RWPE1 (cell line): ENCODE measurements at regions not wholly inside any gene's neighbourhood (a gene's known extent, or its start where the extent isn't known, plus 50 kb on each side); places are given as distances from the start of the nearest gene placed in this dataset.

Source experiments
- CTCF ChIA-PET: fragments of 350-600 bp; sonication (Branson Sonifier 250); formaldehyde crosslinking; extraction: SDS; loops from one replicate; lab custom pipeline; 2021; lab: Yijun Ruan, JAX
- POLR2A ChIA-PET: fragments of 400-600 bp; formaldehyde crosslinking; extraction: SDS; loops from one replicate; lab custom pipeline; 2020; ENCODE audit warnings: antibody characterized with exemption; ENCODE audit not compliant: low non-redundant PET; lab: Yijun Ruan, JAX
- DNase-seq: peaks from one replicate; pipeline ENCODE4 v3.0.0; 2012; ENCODE audit warnings: low spot score
- H3K27ac ChIP-seq: fragments of 450-650 bp; 2 replicates; pipeline ENCODE4 v1.5.1; 2017
- CTCF ChIP-seq: fragments of 450-650 bp; conservative IDR thresholded peaks from 2 replicates; pipeline ENCODE4 v1.5.1; 2017; ENCODE audit warnings: low read depth, mild to moderate bottlenecking

GRCh38 chr1:234934611-234935033 is 194.0 kb downstream of the TOMM20 start:
- no peak for DNase-seq
- no peak for TF ChIP-seq CTCF
- POLR2A ChIA-PET = no interaction called here
- CTCF ChIA-PET = no interaction called here
- H3K27ac ChIP-seq = no peak overlapping the region

DNA sequence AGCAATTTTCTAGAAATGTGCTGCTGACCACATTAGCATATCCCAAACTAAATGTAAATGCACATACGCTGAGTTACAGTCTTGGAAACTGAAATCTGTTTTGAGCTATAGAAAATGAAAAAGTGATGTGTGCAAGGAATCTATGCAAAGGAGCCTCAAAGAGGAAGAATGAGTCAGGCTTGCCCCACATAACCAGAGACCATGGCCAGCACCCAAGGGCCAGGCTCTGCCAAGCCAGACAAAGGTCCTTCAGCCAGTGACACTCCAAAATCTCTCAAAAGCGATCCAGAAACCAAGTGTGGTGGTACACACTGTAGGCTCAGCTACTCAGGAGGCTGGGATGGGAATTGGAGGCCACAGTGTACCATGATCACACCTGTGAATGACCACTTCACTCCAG is 195.2 kb downstream of the TOMM20 start:
- POLR2A ChIA-PET = no interaction called here

DNA sequence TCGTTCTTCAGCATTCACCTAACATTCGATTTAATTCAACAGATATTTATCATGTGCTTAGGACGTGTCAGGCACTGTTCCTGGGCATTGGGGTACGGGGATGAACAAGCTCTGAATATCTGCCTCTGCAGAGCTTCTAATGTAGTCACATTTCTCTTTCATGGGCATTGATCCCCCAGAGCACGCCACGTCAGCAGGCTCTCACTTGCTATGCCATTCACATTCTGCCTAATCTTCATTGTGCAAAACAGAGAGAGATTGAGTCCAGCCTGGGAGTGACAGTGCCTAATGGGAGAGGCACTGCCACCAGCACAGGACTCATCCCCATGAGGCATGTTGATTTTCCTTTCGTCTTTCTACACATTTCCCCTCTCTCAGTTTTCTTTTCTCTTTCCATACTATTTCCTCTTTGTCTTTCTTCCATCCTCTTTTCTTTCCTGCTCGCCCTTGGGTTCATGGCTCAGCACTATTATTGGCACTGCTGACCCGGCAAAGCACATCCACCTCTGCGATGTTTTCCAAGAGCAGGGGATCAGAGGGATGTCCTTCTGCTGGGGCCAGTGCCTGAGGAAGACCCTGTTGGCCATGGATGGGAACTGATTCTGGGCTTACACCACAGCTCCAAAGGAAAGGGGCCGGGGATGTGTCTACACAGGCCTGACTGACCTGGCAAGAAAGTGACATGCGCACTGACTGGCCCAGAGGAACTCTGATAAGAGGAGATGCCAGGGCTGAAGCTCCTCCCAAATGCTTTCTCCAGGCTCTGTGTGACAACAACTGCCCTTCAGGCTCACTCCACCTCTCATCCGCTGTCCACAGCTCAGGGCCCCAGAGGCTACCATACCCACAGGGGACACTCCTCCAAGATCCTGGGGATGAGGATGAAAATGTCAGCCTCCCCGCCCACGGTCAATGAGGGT is 195.9 kb downstream of the TOMM20 start:
- no peak for DNase-seq
- CTCF ChIA-PET = no interaction called here
- POLR2A ChIA-PET = no interaction called here
- peak overlapping the region; percentile 10; the same call in 1 of the 2 replicates for H3K27ac ChIP-seq
- no peak for TF ChIP-seq CTCF

More for the DNA sequence above, 195.2 kb downstream of the TOMM20 start:
- DNase-seq = no peak
- no peak for TF ChIP-seq CTCF
- CTCF ChIA-PET = interaction anchor here (0.6 kb wide), 1 partner anchor 50 kb away, joined by 4 read pairs; no protein-coding TSS in a partner anchor
- H3K27ac ChIP-seq = peak overlapping the region; percentile 10; the same call in 1 of the 2 replicates

GRCh38 chr1:234932106-234932505 is 196.5 kb downstream of the TOMM20 start:
- ChIA-PET CTCF (interaction anchor here (0.7 kb wide), 1 partner anchor 49 kb away, joined by 3 read pairs; no protein-coding TSS in a partner anchor), POLR2A (no interaction called here)
- no peak for DNase-seq
- no peak for TF ChIP-seq CTCF
- no peak overlapping the region for H3K27ac ChIP-seq

GRCh38 chr1:234931404-234931973 is 197.1 kb downstream of the TOMM20 start:
- no peak for DNase-seq
- CTCF ChIA-PET = interaction anchor here (0.7 kb wide), 1 partner anchor 50 kb away, joined by 3 read pairs; no protein-coding TSS in a partner anchor
- no peak for TF ChIP-seq CTCF
- no peak overlapping the region for H3K27ac ChIP-seq
- POLR2A ChIA-PET = no interaction called here

DNA sequence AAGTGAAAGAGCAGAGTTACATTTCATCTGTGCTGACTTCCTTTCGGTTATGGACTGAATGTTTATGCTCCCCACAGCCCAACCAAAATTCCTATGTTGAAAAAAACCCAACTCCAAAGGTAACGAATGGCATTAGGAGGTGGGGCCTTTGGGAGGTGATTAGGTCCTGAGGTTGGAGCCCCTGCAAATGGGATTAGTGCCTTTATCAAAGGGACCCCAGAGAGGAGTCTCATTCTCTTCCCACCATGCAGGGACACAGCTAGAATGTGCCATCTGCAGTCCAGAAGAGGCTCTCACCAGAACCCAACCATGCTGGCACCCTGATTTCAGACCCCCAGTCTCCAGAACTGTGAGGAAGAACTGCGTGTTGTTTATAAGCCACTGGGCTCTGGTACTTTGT is 199.3 kb downstream of the TOMM20 start:
- DNase-seq = no peak
- ChIA-PET CTCF (interaction anchor here (0.9 kb wide), 1 partner anchor 154 kb away, joined by 4 read pairs; no protein-coding TSS in a partner anchor), POLR2A (no interaction called here)
- TF ChIP-seq CTCF = no peak
- no peak overlapping the region for H3K27ac ChIP-seq
